H1 (cell line): ENCODE measurements at regions not wholly inside any gene's neighbourhood (a gene's known extent, or its start where the extent isn't known, plus 50 kb on each side); places are given as distances from the start of the nearest gene placed in this dataset.
"Not testable (repeated sequence)": the region's sequence is repeated elsewhere in the genome, so short reads cannot be mapped to it uniquely, and the experiment has no call there.

Source experiments
- ATF3 ChIP-seq: IDR thresholded peaks from 2 replicates; pipeline ENCODE4 v1.6.1; 2011; ENCODE audit warnings: low read depth, mild to moderate bottlenecking, low read length; ENCODE audit not compliant: insufficient read depth
- CREB1 ChIP-seq: IDR thresholded peaks from 2 replicates; pipeline ENCODE4 v1.6.1; 2012; ENCODE audit warnings: inconsistent platforms
- CTCF ChIP-seq, 3 experiments: IDR thresholded peaks; 1 replicate in 2 of 3; 2 replicates in 1 of 3; pipeline versions ENCODE4 v1.5.1 to v1.6.1; 2011; ENCODE audit warnings: low read length in 3 of 3, mild to moderate bottlenecking in 3 of 3, inconsistent platforms in 2 of 3, low read depth in 1 of 3, moderate library complexity in 1 of 3; ENCODE audit not compliant: insufficient read depth in 1 of 3; ENCODE audit errors: control extremely low read depth in 1 of 3
- EP300 ChIP-seq, 2 experiments: IDR thresholded peaks; 1 replicate in 1 of 2; 2 replicates in 1 of 2; pipeline ENCODE4 v1.6.1; 2011 to 2012; ENCODE audit warnings: low read depth in 2 of 2, low read length in 2 of 2, mild to moderate bottlenecking in 2 of 2, borderline replicate concordance in 1 of 2, inconsistent platforms in 1 of 2, moderate library complexity in 1 of 2
- GTF2F1 ChIP-seq: IDR thresholded peaks from 2 replicates; pipeline ENCODE4 v1.6.1; 2012; ENCODE audit warnings: low read depth, low read length, improper control_type of control experiment, borderline replicate concordance
- KDM4A ChIP-seq: IDR thresholded peaks from one replicate; pipeline ENCODE4 v1.7.1; 2012; ENCODE audit warnings: low read depth, mild to moderate bottlenecking, moderate library complexity, low read length, inconsistent platforms; ENCODE audit not compliant: severe bottlenecking
- KDM5A ChIP-seq: fragments of 200-600 bp; IDR thresholded peaks from 2 replicates; pipeline ENCODE4 v1.7.1; 2012; ENCODE audit warnings: mild to moderate bottlenecking, low read length, inconsistent platforms, mixed read lengths
- NRF1 ChIP-seq: IDR thresholded peaks from 2 replicates; pipeline ENCODE4 v1.6.1; 2011; ENCODE audit warnings: mild to moderate bottlenecking, low read depth, low read length, improper control_type of control experiment
- POLR2AphosphoS5 ChIP-seq: IDR thresholded peaks from 2 replicates; pipeline ENCODE4 v1.6.1; 2011; ENCODE audit warnings: low read depth, low read length
- ZNF274 ChIP-seq: IDR thresholded peaks from 2 replicates; pipeline ENCODE4 v1.7.0; 2012; ENCODE audit warnings: low read length, borderline replicate concordance; ENCODE audit errors: extremely low read depth

GRCh38 chr21:6486821-6487220, 4034.6 kb upstream of the TPTE start:
- TF ChIP-seq KDM4A; NRF1; EP300 (IDR thresholded peaks at IDR 0.05; ENCODE audit: borderline replicate concordance in 1 of 2, low read depth in 2 of 2, low read length in 2 of 2); ZNF274; ATF3; POLR2AphosphoS5; CTCF (IDR thresholded peaks at IDR 0.05; ENCODE audit: control extremely low read depth in 1 of 3, insufficient read depth in 1 of 3, low read depth in 1 of 3, low read length in 3 of 3); GTF2F1; CREB1; KDM5A: not testable (repeated sequence)
